H1 (cell line): ENCODE measurements at regions not wholly inside any gene's neighbourhood (a gene's known extent, or its start where the extent isn't known, plus 50 kb on each side); places are given as distances from the start of the nearest gene placed in this dataset.

Experiments
- CTCF ChIA-PET: fragments of 300-600 bp; sonication (Branson Sonifier 250); formaldehyde crosslinking; loops from one replicate; lab custom pipeline; 2021; ENCODE audit not compliant: partially characterized antibody; lab: Charles Lee
- POLR2A ChIA-PET: fragments of 300-600 bp; sonication (Branson Sonifier 250); formaldehyde crosslinking; loops from one replicate; lab custom pipeline; 2021; ENCODE audit warnings: inconsistent platforms; ENCODE audit not compliant: partially characterized antibody; lab: Charles Lee
- DNase-seq, 2 experiments: peaks; one replicate each; pipeline versions ENCODE4 v3.0.0 to v3.0.0-alpha.2; 2010 to 2022; ENCODE audit warnings: low spot score in 2 of 2, low read depth in 1 of 2, mixed read lengths in 1 of 2
- FAIRE-seq: peaks from 2 replicates; lab custom pipeline; 2011; peaks lifted over from hg19 to GRCh38; lab: Jason Lieb, UNC
- H2AFZ ChIP-seq: 2 replicates; pipeline ENCODE4 v1.8.1; 2012; ENCODE audit warnings: low read length, inconsistent platforms
- H2AK5ac ChIP-seq: 2 replicates; pipeline ENCODE4 v1.6.1; 2013; ENCODE audit warnings: low read depth, low read length
- H2BK120ac ChIP-seq: replicated peaks from 2 replicates; pipeline ENCODE3; 2013; ENCODE audit warnings: low read depth, low read length, inconsistent platforms
- H2BK12ac ChIP-seq: 2 replicates; pipeline ENCODE4 v1.6.1; 2013; ENCODE audit warnings: low read depth, low read length
- H2BK15ac ChIP-seq: 2 replicates; pipeline ENCODE4 v1.6.1; 2013; ENCODE audit warnings: low read length
- H2BK20ac ChIP-seq: 2 replicates; pipeline ENCODE4 v1.6.1; 2013; ENCODE audit warnings: low read length
- H2BK5ac ChIP-seq: 2 replicates; pipeline ENCODE4 v1.6.1; 2013; ENCODE audit warnings: low read depth, low read length
- H3K14ac ChIP-seq: 2 replicates; pipeline ENCODE4 v1.6.1; 2013; ENCODE audit warnings: inconsistent platforms; ENCODE audit not compliant: insufficient read length
- H3K18ac ChIP-seq: 2 replicates; pipeline ENCODE4 v1.6.1; 2013; ENCODE audit warnings: low read length; ENCODE audit errors: extremely low read depth
- H3K23ac ChIP-seq: 2 replicates; pipeline ENCODE4 v1.6.1; 2013; ENCODE audit warnings: inconsistent platforms; ENCODE audit not compliant: insufficient read length
- H3K23me2 ChIP-seq: 2 replicates; pipeline ENCODE4 v1.6.1; 2013; ENCODE audit warnings: low read depth, low read length
- H3K27ac ChIP-seq: 2 replicates; pipeline ENCODE4 v1.6.1; 2011; ENCODE audit warnings: low read depth, low read length, inconsistent platforms
- H3K27me3 ChIP-seq, 4 experiments: replicated peaks in 1 of 4; 1 replicate in 1 of 4; 2 replicates in 3 of 4; pipeline versions ENCODE4 v1.6.1 to v1.8.1; 2011 to 2013; ENCODE audit warnings: low read length in 3 of 4, mild to moderate bottlenecking in 3 of 4, inconsistent platforms in 2 of 4, mixed read lengths in 2 of 4, moderate library complexity in 1 of 4; ENCODE audit not compliant: control insufficient read depth in 3 of 4, insufficient read depth in 3 of 4; ENCODE audit errors: extremely low read depth in 1 of 4
- H3K36me3 ChIP-seq, 4 experiments: 2 replicates each; pipeline versions ENCODE4 v1.6.1 to v1.8.1; 2011 to 2013; ENCODE audit warnings: mild to moderate bottlenecking in 4 of 4, low read length in 3 of 4, moderate library complexity in 2 of 4, control low read depth in 1 of 4, inconsistent platforms in 1 of 4; ENCODE audit not compliant: insufficient read depth in 4 of 4, control insufficient read depth in 2 of 4
- H3K4ac ChIP-seq: replicated peaks from 2 replicates; pipeline ENCODE3; 2013; ENCODE audit warnings: low read length, low read depth, mixed read lengths, inconsistent platforms; ENCODE audit not compliant: insufficient read length
- H3K4me1 ChIP-seq, 4 experiments: replicated peaks in 1 of 4; 1 replicate in 1 of 4; 2 replicates in 3 of 4; pipeline versions ENCODE4 v1.6.1 to v1.8.1; 2011 to 2013; ENCODE audit warnings: low read length in 3 of 4, inconsistent platforms in 2 of 4, mixed read lengths in 1 of 4; ENCODE audit not compliant: insufficient read depth in 4 of 4, control insufficient read depth in 3 of 4
- H3K4me2 ChIP-seq, 2 experiments: 2 replicates each; pipeline versions ENCODE4 v1.6.1 to v1.8.1; 2011 to 2013; ENCODE audit warnings: low read depth in 2 of 2, low read length in 2 of 2, control low read depth in 1 of 2, inconsistent platforms in 1 of 2, mild to moderate bottlenecking in 1 of 2; ENCODE audit not compliant: insufficient read depth in 1 of 2
- H3K4me3 ChIP-seq, 4 experiments: fragments of 200-600, 300-600 bp in 1 of 4; sonication (generic), shearing (Covaris generic), sonication (Bioruptor Twin) in 1 of 4; 2 replicates each; pipeline versions ENCODE4 v1.5.1 to v1.8.1; 2011 to 2016; ENCODE audit warnings: low read length in 4 of 4, low read depth in 3 of 4, control low read depth in 2 of 4, inconsistent platforms in 2 of 4, mild to moderate bottlenecking in 2 of 4, mixed read lengths in 1 of 4, moderate library complexity in 1 of 4; ENCODE audit not compliant: insufficient read depth in 2 of 4; ENCODE audit errors: extremely low read depth in 1 of 4
- H3K56ac ChIP-seq: replicated peaks from 2 replicates; pipeline ENCODE3; 2013; ENCODE audit warnings: low read depth, mild to moderate bottlenecking, mixed read lengths, low read length, inconsistent platforms; ENCODE audit not compliant: insufficient read length
- H3K79me1 ChIP-seq: 2 replicates; pipeline ENCODE4 v1.6.1; 2013; ENCODE audit warnings: low read depth, low read length, control low read depth
- H3K79me2 ChIP-seq, 2 experiments: 2 replicates each; pipeline versions ENCODE4 v1.6.1 to v1.8.1; 2012 to 2013; ENCODE audit warnings: low read length in 2 of 2, mild to moderate bottlenecking in 2 of 2, inconsistent platforms in 1 of 2; ENCODE audit not compliant: insufficient read depth in 2 of 2, control insufficient read depth in 1 of 2
- H3K9ac ChIP-seq, 4 experiments: replicated peaks in 1 of 4; 1 replicate in 1 of 4; 2 replicates in 3 of 4; pipeline versions ENCODE4 v1.6.1 to v1.8.1; 2011 to 2013; ENCODE audit warnings: low read depth in 3 of 4, low read length in 3 of 4, control low read depth in 2 of 4, mild to moderate bottlenecking in 2 of 4, moderate library complexity in 2 of 4, inconsistent platforms in 1 of 4; ENCODE audit errors: extremely low read depth in 1 of 4
- H3K9me3 ChIP-seq, 2 experiments: 2 replicates each; pipeline versions ENCODE4 v1.6.1 to v1.8.1; 2012 to 2013; ENCODE audit warnings: mild to moderate bottlenecking in 2 of 2, moderate library complexity in 2 of 2, control low read depth in 1 of 2, inconsistent platforms in 1 of 2, low read depth in 1 of 2, low read length in 1 of 2, mixed read lengths in 1 of 2; ENCODE audit not compliant: insufficient read depth in 2 of 2
- H4K20me1 ChIP-seq, 2 experiments: replicated peaks in 1 of 2; 2 replicates each; pipeline versions ENCODE3 to v1.8.1; 2011 to 2013; ENCODE audit warnings: inconsistent platforms in 2 of 2, low read length in 2 of 2, mild to moderate bottlenecking in 1 of 2; ENCODE audit not compliant: insufficient read depth in 2 of 2, control insufficient read depth in 1 of 2
- H4K5ac ChIP-seq: 2 replicates; pipeline ENCODE4 v1.6.1; 2013; ENCODE audit warnings: low read length, low read depth, mixed read lengths, inconsistent platforms; ENCODE audit not compliant: insufficient read length
- H4K8ac ChIP-seq: 2 replicates; pipeline ENCODE4 v1.8.0; 2013; ENCODE audit warnings: mild to moderate bottlenecking, moderate library complexity, low read length, inconsistent platforms; ENCODE audit not compliant: insufficient read depth; ENCODE audit errors: extremely low read depth
- H4K91ac ChIP-seq: replicated peaks from 2 replicates; pipeline ENCODE3; 2013; ENCODE audit warnings: low read length, mixed read lengths, inconsistent platforms; ENCODE audit not compliant: insufficient read length
- BRCA1 ChIP-seq: IDR thresholded peaks from 2 replicates; pipeline ENCODE4 v1.6.1; 2012; ENCODE audit warnings: low read depth, low read length, improper control_type of control experiment
- KDM1A ChIP-seq: fragments of 200-600, 300-600 bp; sonication (generic); IDR thresholded peaks from 2 replicates; pipeline ENCODE4 v1.7.1; 2016; ENCODE audit warnings: mild to moderate bottlenecking, low read length, borderline replicate concordance
- TBP ChIP-seq: IDR thresholded peaks from 2 replicates; pipeline ENCODE4 v1.6.1; 2011; ENCODE audit warnings: low read depth, low read length, improper control_type of control experiment
- WGBS, 2 experiments: shearing (Covaris generic) in 1 of 2; methylation state at CpG; one replicate each; pipeline versions ENCODE4 v1.1.6 to v1.1.7; 2013 to 2015; ENCODE audit warnings: low lambda C conversion rate in 2 of 2, mixed read lengths in 2 of 2, inconsistent platforms in 1 of 2, low coverage in 1 of 2, missing lambda C conversion rate in 1 of 2; ENCODE audit not compliant: insufficient replicate concordance in 2 of 2, insufficient coverage in 1 of 2, insufficient read length in 1 of 2; ENCODE audit errors: extremely low coverage in 1 of 2, missing lambda C conversion rate in 1 of 2; 5-methylcytosine and 5-hydroxymethylcytosine counted together

- Histone ChIP-seq H3K14ac (no peak overlapping the region), H3K9me3 (no peaks in the 10 kb centered on the region), H3K36me3 (no peaks in the 10 kb centered on the region), H2AK5ac (peak overlapping the region; percentile 13; the same call in 1 of the 2 replicates), H3K56ac (no peak overlapping the region), H3K4ac (no peak overlapping the region), H2BK20ac (peak overlapping the region; percentile 15), H3K79me2 (no peaks in the 10 kb centered on the region), H3K79me1 (no peaks in the 10 kb centered on the region), H3K23ac (no peak overlapping the region), H4K5ac (no peak overlapping the region), H3K4me1 (peaks cover 9 to 40% (median 22%) of the 10 kb centered on the region in 4 experiments), H2BK120ac (peak overlapping the region; percentile 49), H3K4me3 (no peak overlapping the region), H2BK5ac (peak overlapping the region; percentile 75; the same call in 1 of the 2 replicates), H3K27me3 (no peaks in the 10 kb centered on the region), H3K23me2 (peaks cover 2% of the 10 kb centered on the region; the same call in 1 of the 2 replicates), H2BK12ac (peak overlapping the region; percentile 86; the same call in 1 of the 2 replicates), H4K8ac (no peak overlapping the region), H4K91ac (peak overlapping the region; percentile 59), H2AFZ (no peak overlapping the region), H3K18ac (0 out of 2 replicates have a peak overlapping the region, but pooled peaks have one; percentile 65), H3K4me2 (peak overlapping the region in 1 of 2 experiments; percentile 7; a peak in 1 of 4 replicates), H4K20me1 (no peaks in the 10 kb centered on the region), H3K27ac (no peak overlapping the region), H3K9ac (no peak overlapping the region), H2BK15ac (peak overlapping the region; percentile 76; the same call in 1 of the 2 replicates)
- 0 out of 2 replicates have a peak, but pooled peaks have one; percentile 23 for TF ChIP-seq KDM1A
- no peak for TF ChIP-seq BRCA1
- no peak for TF ChIP-seq TBP
- WGBS, 2 experiments, result 71% methylated on average over 8 of the region's 10 CpGs; no CpG with 5 or more reads in 1 of the 2 experiments
- POLR2A ChIA-PET, result interaction anchor here (1.0 to 4.1 kb wide), 8 partner anchors 10 to 154 kb away, joined by 3 to 14 read pairs (median 4); no protein-coding TSS in a partner anchor
- CTCF ChIA-PET, result interaction anchor here (0.7 to 1.6 kb wide), 7 partner anchors 13 to 98 kb away, joined by 3 to 6 read pairs (median 4); no protein-coding TSS in a partner anchor
- DNase-seq (no peak), FAIRE-seq (no peak)
Measured at GRCh38 chr1:54463259-54464030, 57.3 kb upstream of the SSBP3 start.
